Endodermal cell (in vitro differentiated cells): ENCODE measurements at regions not wholly inside any gene's neighbourhood (a gene's known extent, or its start where the extent isn't known, plus 50 kb on each side); places are given as distances from the start of the nearest gene placed in this dataset.

Source experiments
- DNase-seq: peaks from one replicate; pipeline ENCODE4 v3.0.0-alpha.2; 2017
- H3K27ac ChIP-seq: 2 replicates; pipeline ENCODE4 v1.5.1; 2013; ENCODE audit warnings: mild to moderate bottlenecking, low read depth, low read length, moderate library complexity
- H3K27me3 ChIP-seq: 2 replicates; pipeline ENCODE4 v1.6.1; 2013; ENCODE audit warnings: mild to moderate bottlenecking, low read length, moderate library complexity; ENCODE audit not compliant: insufficient read depth, control insufficient read depth, poor library complexity, severe bottlenecking
- H3K36me3 ChIP-seq: 2 replicates; pipeline ENCODE4 v1.7.0; 2013; ENCODE audit warnings: mild to moderate bottlenecking, low read length, moderate library complexity; ENCODE audit not compliant: control insufficient read depth, insufficient read depth
- H3K4me1 ChIP-seq: one replicate; pipeline ENCODE4 v1.7.0; 2013; ENCODE audit warnings: low read length; ENCODE audit not compliant: control insufficient read depth, insufficient read depth
- H3K4me3 ChIP-seq: 2 replicates; pipeline ENCODE4 v1.5.1; 2013; ENCODE audit warnings: mild to moderate bottlenecking, low read length, moderate library complexity
- H3K9ac ChIP-seq: 2 replicates; pipeline ENCODE4 v1.6.1; 2013; ENCODE audit warnings: mild to moderate bottlenecking, low read length, moderate library complexity; ENCODE audit not compliant: poor library complexity, severe bottlenecking; ENCODE audit errors: extremely low read depth
- H3K9me3 ChIP-seq: 2 replicates; pipeline ENCODE4 v1.6.1; 2013; ENCODE audit warnings: mild to moderate bottlenecking, low read length, moderate library complexity; ENCODE audit not compliant: control insufficient read depth
- H3K27ac Mint-ChIP-seq: 2 replicates; pipeline ENCODE4 v1.8.0; 2020; ENCODE audit warnings: mixed read lengths
- H3K27me3 Mint-ChIP-seq: 2 replicates; pipeline ENCODE4 v1.8.0; 2021; ENCODE audit warnings: mild to moderate bottlenecking, mixed read lengths; ENCODE audit not compliant: insufficient read depth
- H3K36me3 Mint-ChIP-seq: 2 replicates; pipeline ENCODE4 v1.8.0; 2020; ENCODE audit warnings: low read depth, mixed read lengths
- H3K4me1 Mint-ChIP-seq: 2 replicates; pipeline ENCODE4 v1.8.0; 2020; ENCODE audit warnings: mixed read lengths
- H3K4me3 Mint-ChIP-seq: 2 replicates; pipeline ENCODE4 v1.8.0; 2020; ENCODE audit warnings: mild to moderate bottlenecking, moderate library complexity, mixed read lengths
- H3K9me3 Mint-ChIP-seq: 2 replicates; pipeline ENCODE4 v1.8.0; 2020; ENCODE audit warnings: mild to moderate bottlenecking, mixed read lengths
- CTCF ChIP-seq: fragments of 200-600 bp; sonication (generic); conservative IDR thresholded peaks from 2 replicates; pipeline ENCODE4 v1.5.0; 2021; ENCODE audit warnings: antibody characterized with exemption, mild to moderate bottlenecking
- WGBS, 2 experiments: methylation state at CpG; one replicate each; pipeline versions ENCODE4 v1.1.5 to v1.1.7; 2013; ENCODE audit warnings: missing lambda C conversion rate in 2 of 2, mixed read lengths in 1 of 2; ENCODE audit not compliant: insufficient coverage in 1 of 2, insufficient read length in 1 of 2; 5-methylcytosine and 5-hydroxymethylcytosine counted together

GRCh38 chr13:59099182-59099974, 1064.3 kb downstream of the DIAPH3 start:
- Mint-ChIP-seq H3K9me3 (no peaks in the 10 kb centered on the region), H3K4me3 (no peak overlapping the region), H3K27me3 (no peaks in the 10 kb centered on the region), H3K4me1 (peaks cover 10% of the 10 kb centered on the region), H3K36me3 (no peaks in the 10 kb centered on the region), H3K27ac (no peak overlapping the region)
- no peak for TF ChIP-seq CTCF
- Histone ChIP-seq H3K27me3 (no peaks in the 10 kb centered on the region), H3K4me1 (peaks cover 12% of the 10 kb centered on the region), H3K27ac (peak overlapping the region; percentile 89), H3K9ac (no peak overlapping the region), H3K9me3 (no peaks in the 10 kb centered on the region), H3K36me3 (no peaks in the 10 kb centered on the region), H3K4me3 (no peak overlapping the region)
- no peak for DNase-seq
- WGBS, 2 experiments: 85 to 95% methylated on average over 2 to 5 of the region's 6 CpGs

- no peaks in the 10 kb centered on the region for H3K4me1 Mint-ChIP-seq
- H3K36me3 Mint-ChIP-seq: no peaks in the 10 kb centered on the region
- no peak overlapping the region for H3K27ac ChIP-seq
- no peak for DNase-seq
- no peak overlapping the region for H3K4me3 ChIP-seq
- H3K4me1 ChIP-seq: peaks cover 4% of the 10 kb centered on the region
- 83 to 96% methylated on average over 1 to 4 of the region's 4 CpGs for WGBS, 2 experiments
- peaks cover 2% of the 10 kb centered on the region for H3K9me3 Mint-ChIP-seq
- no peak overlapping the region for H3K9ac ChIP-seq
- H3K27ac Mint-ChIP-seq: no peak overlapping the region
- H3K9me3 ChIP-seq: no peaks in the 10 kb centered on the region
- no peak overlapping the region for H3K4me3 Mint-ChIP-seq
- H3K36me3 ChIP-seq: no peaks in the 10 kb centered on the region
- H3K27me3 ChIP-seq: no peaks in the 10 kb centered on the region
- TF ChIP-seq CTCF: no peak
- H3K27me3 Mint-ChIP-seq: no peaks in the 10 kb centered on the region
These were observed 1060.5 kb downstream of the DIAPH3 start for GRCh38 chr13:59103004-59103768.

- Mint-ChIP-seq H3K4me3 (no peak overlapping the region), H3K27me3 (no peaks in the 10 kb centered on the region), H3K36me3 (no peaks in the 10 kb centered on the region), H3K4me1 (no peaks in the 10 kb centered on the region), H3K9me3 (peaks cover 2% of the 10 kb centered on the region), H3K27ac (no peak overlapping the region)
- 60 to 67% methylated on average over 2 of the region's 3 CpGs for WGBS, 2 experiments
- no peaks in the 10 kb centered on the region for H3K27me3 ChIP-seq
- no peak overlapping the region for H3K9ac ChIP-seq
- no peak overlapping the region for H3K4me3 ChIP-seq
- DNase-seq: no peak
- TF ChIP-seq CTCF: no peak
- no peaks in the 10 kb centered on the region for H3K4me1 ChIP-seq
- H3K9me3 ChIP-seq: no peaks in the 10 kb centered on the region
- H3K27ac ChIP-seq: peak overlapping the region; percentile 75
- no peaks in the 10 kb centered on the region for H3K36me3 ChIP-seq
These were observed 1052.0 kb downstream of the DIAPH3 start for GRCh38 chr13:59111751-59112171.
